Natural killer cell (primary cell): ENCODE measurements at regions not wholly inside any gene's neighbourhood (a gene's known extent, or its start where the extent isn't known, plus 50 kb on each side); places are given as distances from the start of the nearest gene placed in this dataset.

Source experiments
- ATAC-seq, 3 donors: fragments of 150-1000 bp in 2 of 3; fragments of 200-7000 bp in 1 of 3; cut with Tn5 transposase; 1 replicate in 1 of 3; 2 replicates in 2 of 3; pipeline ENCODE4 v1.10.0; 2021; ENCODE audit warnings: mild to moderate bottlenecking in 2 of 3, moderate library complexity in 2 of 3
- DNase-seq, 2 donors: peaks; one replicate each; pipeline versions ENCODE4 v3.0.0 to v3.0.0-alpha.2; 2013 to 2021; ENCODE audit warnings: mixed read lengths in 1 of 2
- H3K27ac ChIP-seq: one replicate; pipeline ENCODE4 v1.5.1; 2013; ENCODE audit warnings: mild to moderate bottlenecking, low read length
- H3K27me3 ChIP-seq: one replicate; pipeline ENCODE4 v1.6.1; 2013; ENCODE audit warnings: low read length; ENCODE audit not compliant: control insufficient read depth, insufficient read depth
- H3K36me3 ChIP-seq: one replicate; pipeline ENCODE4 v1.6.1; 2013; ENCODE audit warnings: low read length; ENCODE audit not compliant: control insufficient read depth, insufficient read depth
- H3K4me1 ChIP-seq: one replicate; pipeline ENCODE4 v1.6.1; 2013; ENCODE audit warnings: low read length; ENCODE audit not compliant: control insufficient read depth, insufficient read depth
- H3K4me3 ChIP-seq: one replicate; pipeline ENCODE4 v1.5.1; 2013; ENCODE audit warnings: low read length
- H3K9me3 ChIP-seq: one replicate; pipeline ENCODE4 v1.6.1; 2013; ENCODE audit warnings: low read length; ENCODE audit not compliant: control insufficient read depth, insufficient read depth
- H3K27ac Mint-ChIP-seq, 2 donors: one replicate each; pipeline ENCODE4 v1.8.0; 2022; ENCODE audit warnings: mild to moderate bottlenecking in 2 of 2, mixed read lengths in 2 of 2, moderate library complexity in 1 of 2
- H3K27me3 Mint-ChIP-seq, 2 donors: one replicate each; pipeline ENCODE4 v1.8.0; 2022; ENCODE audit warnings: low read depth in 2 of 2, mixed read lengths in 2 of 2
- H3K36me3 Mint-ChIP-seq: one replicate; pipeline ENCODE4 v1.8.0; 2022; ENCODE audit warnings: mixed read lengths
- H3K4me1 Mint-ChIP-seq, 2 donors: one replicate each; pipeline ENCODE4 v1.8.0; 2022; ENCODE audit warnings: mixed read lengths in 2 of 2
- H3K4me3 Mint-ChIP-seq: one replicate; pipeline ENCODE4 v1.8.0; 2022; ENCODE audit warnings: mild to moderate bottlenecking, moderate library complexity, mixed read lengths
- H3K9me3 Mint-ChIP-seq, 2 donors: one replicate each; pipeline ENCODE4 v1.8.0; 2022; ENCODE audit warnings: mixed read lengths in 2 of 2
- WGBS: methylation state at CpG from one replicate; pipeline ENCODE4 v1.1.7; 2013; ENCODE audit warnings: missing lambda C conversion rate; ENCODE audit not compliant: insufficient coverage; 5-methylcytosine and 5-hydroxymethylcytosine counted together
- intact Hi-C: fragments of 100-400 bp; cut with micrococcal nuclease; formaldehyde crosslinking; loops from one replicate; pipeline ENCODE4 v1.14.2; 2022
- TF ChIP-seq, protein P1 (sequence below): fragments of 200-600 bp; IDR thresholded peaks from one replicate; pipeline ENCODE4 v1.8.0; 2022; ENCODE audit warnings: antibody characterized with exemption

DNA sequence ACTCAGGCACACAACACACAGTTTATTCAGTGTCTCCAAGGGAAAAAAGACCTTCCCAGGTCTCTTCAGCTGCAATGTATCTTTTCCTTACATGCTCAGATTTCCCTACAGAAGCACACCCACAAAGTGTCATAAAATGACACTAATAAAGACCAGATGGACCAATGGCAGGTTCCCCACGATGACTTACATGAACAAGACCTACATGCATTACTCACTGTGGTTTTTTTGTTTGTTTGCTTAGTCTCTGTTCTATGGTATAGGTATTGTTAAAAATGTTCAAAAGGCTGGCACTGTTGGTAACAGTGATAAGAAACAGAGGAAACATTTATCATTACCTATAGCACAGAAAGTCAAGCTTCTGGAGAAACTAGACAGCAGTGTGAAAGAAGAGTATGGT, 318.2 kb upstream of the TMCO5A start:
- H3K4me3 ChIP-seq, result no peak overlapping the region
- WGBS, result no CpG with 5 or more reads among the region's 1 CpG
- intact Hi-C loops, result no loop called here

DNA sequence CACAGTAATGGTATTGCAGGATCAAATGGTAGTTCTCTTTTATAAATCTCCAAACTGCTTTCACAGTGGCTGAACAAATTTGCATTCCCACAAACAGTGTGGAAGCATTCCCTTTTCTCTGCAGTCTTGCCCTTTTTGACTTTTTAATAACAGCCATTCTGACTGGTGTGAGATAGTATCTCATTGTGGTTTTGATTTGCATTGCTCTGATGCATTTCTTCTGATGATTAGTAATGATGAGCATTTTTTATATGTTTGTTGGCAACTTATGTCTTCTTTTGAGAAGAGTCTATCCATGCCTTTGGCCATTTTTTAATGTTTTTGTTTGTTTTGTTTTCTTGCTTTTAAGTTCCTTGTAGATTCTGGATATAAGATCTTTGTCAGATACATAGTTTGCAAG, 316.1 kb upstream of the TMCO5A start:
- no peak for DNase-seq
- Histone ChIP-seq H3K4me3 (no peak overlapping the region), H3K27me3 (no peaks in the 10 kb centered on the region), H3K4me1 (no peaks in the 10 kb centered on the region), H3K36me3 (no peaks in the 10 kb centered on the region), H3K9me3 (no peaks in the 10 kb centered on the region), H3K27ac (no peak overlapping the region)
- H3K27me3 Mint-ChIP-seq, result no peaks in the 10 kb centered on the region
- H3K36me3 Mint-ChIP-seq, result no peaks in the 10 kb centered on the region
- no peak for ATAC-seq
- no peak overlapping the region for H3K4me3 Mint-ChIP-seq
- H3K9me3 Mint-ChIP-seq, result peaks cover 12 to 14% of the 10 kb centered on the region in 2 donors
- H3K27ac Mint-ChIP-seq, result no peak overlapping the region
- no peaks in the 10 kb centered on the region for H3K4me1 Mint-ChIP-seq
- intact Hi-C loops, result no loop called here
- TF ChIP-seq, protein P1, sequence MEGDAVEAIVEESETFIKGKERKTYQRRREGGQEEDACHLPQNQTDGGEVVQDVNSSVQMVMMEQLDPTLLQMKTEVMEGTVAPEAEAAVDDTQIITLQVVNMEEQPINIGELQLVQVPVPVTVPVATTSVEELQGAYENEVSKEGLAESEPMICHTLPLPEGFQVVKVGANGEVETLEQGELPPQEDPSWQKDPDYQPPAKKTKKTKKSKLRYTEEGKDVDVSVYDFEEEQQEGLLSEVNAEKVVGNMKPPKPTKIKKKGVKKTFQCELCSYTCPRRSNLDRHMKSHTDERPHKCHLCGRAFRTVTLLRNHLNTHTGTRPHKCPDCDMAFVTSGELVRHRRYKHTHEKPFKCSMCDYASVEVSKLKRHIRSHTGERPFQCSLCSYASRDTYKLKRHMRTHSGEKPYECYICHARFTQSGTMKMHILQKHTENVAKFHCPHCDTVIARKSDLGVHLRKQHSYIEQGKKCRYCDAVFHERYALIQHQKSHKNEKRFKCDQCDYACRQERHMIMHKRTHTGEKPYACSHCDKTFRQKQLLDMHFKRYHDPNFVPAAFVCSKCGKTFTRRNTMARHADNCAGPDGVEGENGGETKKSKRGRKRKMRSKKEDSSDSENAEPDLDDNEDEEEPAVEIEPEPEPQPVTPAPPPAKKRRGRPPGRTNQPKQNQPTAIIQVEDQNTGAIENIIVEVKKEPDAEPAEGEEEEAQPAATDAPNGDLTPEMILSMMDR, result no peak

More for the DNA sequence above, 318.2 kb upstream of the TMCO5A start:
- DNase-seq (no peak), ATAC-seq (no peak)
- Mint-ChIP-seq H3K27me3 (no peaks in the 10 kb centered on the region), H3K4me3 (no peak overlapping the region), H3K36me3 (no peaks in the 10 kb centered on the region), H3K9me3 (peaks cover 15 to 19% of the 10 kb centered on the region in 2 donors), H3K27ac (no peak overlapping the region), H3K4me1 (no peaks in the 10 kb centered on the region)
- Histone ChIP-seq H3K36me3 (no peaks in the 10 kb centered on the region), H3K4me1 (no peaks in the 10 kb centered on the region), H3K9me3 (no peaks in the 10 kb centered on the region), H3K27me3 (no peaks in the 10 kb centered on the region), H3K27ac (no peak overlapping the region)
- TF ChIP-seq, protein P1, result no peak

DNA sequence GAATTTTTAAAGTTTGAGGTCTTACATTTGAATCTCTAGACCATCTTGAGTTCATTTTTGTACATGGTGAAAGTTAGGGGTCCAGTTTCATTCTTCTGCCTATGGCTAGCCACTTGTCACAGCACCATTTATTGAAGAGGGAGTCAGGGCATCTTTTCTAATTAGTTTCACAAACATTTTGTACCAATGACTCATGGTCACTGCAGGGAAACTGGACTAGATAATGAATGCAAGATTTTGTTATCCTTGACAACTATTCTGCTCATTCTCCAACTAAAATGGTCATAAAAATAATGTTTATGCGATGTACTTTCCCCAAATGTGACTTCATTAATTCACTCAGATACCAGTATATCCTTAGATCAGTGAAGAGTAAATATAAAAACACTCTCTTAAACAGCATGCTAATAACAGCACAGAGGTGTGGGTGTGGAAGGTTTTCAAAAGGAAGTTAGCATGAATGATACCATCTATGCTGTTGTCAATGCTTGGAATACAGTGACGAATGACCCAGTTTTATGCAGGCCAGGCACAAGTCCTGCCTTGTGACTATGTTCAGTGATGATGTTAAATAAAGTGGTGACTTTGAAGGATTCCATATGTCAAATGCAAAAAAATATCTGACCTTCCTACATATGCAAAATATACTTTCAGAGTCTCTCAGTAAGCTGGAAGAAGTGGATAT, 314.9 kb upstream of the TMCO5A start:
- TF ChIP-seq, protein P1, result no peak
- no peaks in the 10 kb centered on the region for H3K36me3 ChIP-seq
- no peaks in the 10 kb centered on the region for H3K4me1 ChIP-seq
- no peak for DNase-seq
- Mint-ChIP-seq H3K4me1 (no peaks in the 10 kb centered on the region), H3K9me3 (peaks cover 9 to 12% of the 10 kb centered on the region in 2 donors), H3K36me3 (no peaks in the 10 kb centered on the region), H3K27me3 (no peaks in the 10 kb centered on the region), H3K4me3 (no peak overlapping the region), H3K27ac (no peak overlapping the region)
- ATAC-seq, result no peak
- H3K4me3 ChIP-seq, result no peak overlapping the region
- H3K27ac ChIP-seq, result no peak overlapping the region
- H3K9me3 ChIP-seq, result no peaks in the 10 kb centered on the region
- no peaks in the 10 kb centered on the region for H3K27me3 ChIP-seq
- 71% methylated on average over 1 of the region's 2 CpGs for WGBS
- intact Hi-C loops, result no loop called here

DNA sequence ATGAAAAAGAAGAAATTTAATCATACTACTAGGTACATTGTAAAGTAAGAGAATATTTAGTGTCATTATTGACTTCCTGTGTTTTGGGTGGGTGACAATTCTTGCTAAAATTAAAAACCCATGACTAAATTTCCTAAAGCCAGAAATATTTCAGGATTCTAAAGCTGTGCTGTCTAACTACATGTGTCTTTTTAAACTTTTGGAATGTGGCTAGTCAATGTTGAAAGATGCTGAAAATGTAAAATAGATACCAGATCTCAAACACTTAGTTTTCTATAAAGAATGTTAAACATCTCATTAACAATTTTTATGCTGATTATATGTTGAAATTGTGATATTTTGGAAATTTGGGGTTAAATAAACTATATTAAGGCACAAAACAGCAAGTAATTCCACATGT, 308.9 kb upstream of the TMCO5A start:
- no peak overlapping the region for H3K27ac ChIP-seq
- no peak overlapping the region for H3K27ac Mint-ChIP-seq
- TF ChIP-seq, protein P1, result no peak
- no peaks in the 10 kb centered on the region for H3K27me3 ChIP-seq
- H3K4me3 ChIP-seq, result no peak overlapping the region
- peaks cover 9 to 10% of the 10 kb centered on the region in 2 donors for H3K9me3 Mint-ChIP-seq
- DNase-seq (no peak), ATAC-seq (no peak)
- no peaks in the 10 kb centered on the region for H3K4me1 Mint-ChIP-seq
- intact Hi-C loops, result no loop called here
- H3K36me3 Mint-ChIP-seq, result no peaks in the 10 kb centered on the region
- no peak overlapping the region for H3K4me3 Mint-ChIP-seq
- H3K27me3 Mint-ChIP-seq, result no peaks in the 10 kb centered on the region
- no peaks in the 10 kb centered on the region for H3K4me1 ChIP-seq
- no peaks in the 10 kb centered on the region for H3K9me3 ChIP-seq
- H3K36me3 ChIP-seq, result no peaks in the 10 kb centered on the region
